Right atrium auricular region (tissue), 2 donors: ENCODE measurements at regions not wholly inside any gene's neighbourhood (a gene's known extent, or its start where the extent isn't known, plus 50 kb on each side); places are given as distances from the start of the nearest gene placed in this dataset.

ENCODE experiments used
- DNase-seq: peaks from one replicate; pipeline ENCODE4 v3.0.0-alpha.2; 2019; ENCODE audit warnings: low spot score
- H3K27ac ChIP-seq, 2 donors: fragments of 200-600 bp; sonication (generic); 1 replicate in 1 of 2; 2 replicates in 1 of 2; pipeline ENCODE4 v1.5.1; 2016 to 2019
- H3K27me3 ChIP-seq, 2 donors: fragments of 200-600 bp; sonication (generic); one replicate each; pipeline versions ENCODE4 v1.5.1 to v1.6.0; 2017 to 2019
- H3K36me3 ChIP-seq: fragments of 200-600 bp; sonication (generic); one replicate; pipeline ENCODE4 v1.5.1; 2016
- H3K4me1 ChIP-seq, 2 donors: fragments of 200-600 bp; sonication (generic); one replicate each; pipeline versions ENCODE4 v1.5.1 to v1.6.0; 2017 to 2019
- H3K4me3 ChIP-seq, 2 donors: fragments of 200-600 bp; sonication (generic); 1 replicate in 1 of 2; 2 replicates in 1 of 2; pipeline ENCODE4 v1.5.1; 2017 to 2019; ENCODE audit warnings: mild to moderate bottlenecking in 1 of 2, moderate library complexity in 1 of 2
- H3K9me3 ChIP-seq, 2 donors: fragments of 200-600 bp; sonication (generic); one replicate each; pipeline ENCODE4 v1.5.1; 2019
- CTCF ChIP-seq, 2 donors: fragments of 200-600 bp; sonication (generic); IDR thresholded peaks; one replicate each; pipeline ENCODE4 v1.5.1; 2019; ENCODE audit warnings: antibody characterized with exemption in 2 of 2

- Histone ChIP-seq H3K27ac (no peak overlapping the region), H3K27me3 (no peaks in the 10 kb centered on the region), H3K4me1 (no peaks in the 10 kb centered on the region), H3K9me3 (no peaks in the 10 kb centered on the region), H3K4me3 (no peak overlapping the region), H3K36me3 (no peaks in the 10 kb centered on the region)
- DNase-seq = no peak
- no peak for TF ChIP-seq CTCF (IDR thresholded peaks at IDR 0.05)
Measured at GRCh38 chr13:99448546-99448945, 52.7 kb upstream of the TM9SF2 start.

GRCh38 chr13:99450416-99450815 is 50.9 kb upstream of the TM9SF2 start:
- no peak overlapping the region for H3K27ac ChIP-seq
- no peaks in the 10 kb centered on the region for H3K9me3 ChIP-seq
- no peak for DNase-seq
- no peaks in the 10 kb centered on the region for H3K4me1 ChIP-seq
- no peak overlapping the region for H3K4me3 ChIP-seq
- H3K36me3 ChIP-seq = no peaks in the 10 kb centered on the region
- no peaks in the 10 kb centered on the region for H3K27me3 ChIP-seq
- no peak for TF ChIP-seq CTCF (IDR thresholded peaks at IDR 0.05)
